ENCODE measurements at regions not wholly inside any gene's neighbourhood (a gene's known extent, or its start where the extent isn't known, plus 50 kb on each side); places are given as distances from the start of the nearest gene placed in this dataset.

GRCh38 chr2:11941201-11942177 is 195.1 kb downstream of the LPIN1 start:
- no peak overlapping the region for H3K4me3 ChIP-seq (replicated peaks in 1 of 2; ENCODE audit: low read depth in 2 of 2, low read length in 2 of 2)
- DNase-seq (ENCODE audit: low read depth in 2 of 2), result peak in 1 of 2 donors; percentile 29
- TF ChIP-seq, protein P1, sequence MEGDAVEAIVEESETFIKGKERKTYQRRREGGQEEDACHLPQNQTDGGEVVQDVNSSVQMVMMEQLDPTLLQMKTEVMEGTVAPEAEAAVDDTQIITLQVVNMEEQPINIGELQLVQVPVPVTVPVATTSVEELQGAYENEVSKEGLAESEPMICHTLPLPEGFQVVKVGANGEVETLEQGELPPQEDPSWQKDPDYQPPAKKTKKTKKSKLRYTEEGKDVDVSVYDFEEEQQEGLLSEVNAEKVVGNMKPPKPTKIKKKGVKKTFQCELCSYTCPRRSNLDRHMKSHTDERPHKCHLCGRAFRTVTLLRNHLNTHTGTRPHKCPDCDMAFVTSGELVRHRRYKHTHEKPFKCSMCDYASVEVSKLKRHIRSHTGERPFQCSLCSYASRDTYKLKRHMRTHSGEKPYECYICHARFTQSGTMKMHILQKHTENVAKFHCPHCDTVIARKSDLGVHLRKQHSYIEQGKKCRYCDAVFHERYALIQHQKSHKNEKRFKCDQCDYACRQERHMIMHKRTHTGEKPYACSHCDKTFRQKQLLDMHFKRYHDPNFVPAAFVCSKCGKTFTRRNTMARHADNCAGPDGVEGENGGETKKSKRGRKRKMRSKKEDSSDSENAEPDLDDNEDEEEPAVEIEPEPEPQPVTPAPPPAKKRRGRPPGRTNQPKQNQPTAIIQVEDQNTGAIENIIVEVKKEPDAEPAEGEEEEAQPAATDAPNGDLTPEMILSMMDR (IDR thresholded peaks at IDR 0.05; ENCODE audit: low read depth, low read length), result no peak

DNA sequence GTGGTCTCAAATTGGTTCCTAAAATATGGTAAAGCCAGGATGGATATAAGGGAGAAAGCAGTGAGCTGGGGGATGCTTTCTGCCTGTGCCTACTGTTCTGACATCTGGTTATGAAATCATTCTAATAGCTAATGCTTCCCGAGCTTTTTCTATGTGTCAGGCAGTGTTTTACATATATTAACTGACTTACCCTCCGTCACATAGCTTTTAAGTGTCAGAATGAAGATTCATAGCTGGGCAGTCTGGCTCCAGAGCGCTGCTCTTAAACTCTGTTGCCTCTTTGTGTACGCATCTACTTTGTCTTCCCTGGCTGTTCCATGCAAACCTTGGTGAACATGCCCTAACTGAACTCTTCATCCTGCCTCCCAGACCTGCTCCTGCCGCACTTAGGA is 195.7 kb downstream of the LPIN1 start:
- no peak for DNase-seq (ENCODE audit: low read depth in 2 of 2)
- TF ChIP-seq, protein P1 (IDR thresholded peaks at IDR 0.05; ENCODE audit: low read depth, low read length), result no peak
- no peak overlapping the region for H3K4me3 ChIP-seq (replicated peaks in 1 of 2; ENCODE audit: low read depth in 2 of 2, low read length in 2 of 2)

GRCh38 chr2:11944311-11944710 is 197.9 kb downstream of the LPIN1 start:
- DNase-seq (ENCODE audit: low read depth in 2 of 2), result no peak
- no peak overlapping the region for H3K4me3 ChIP-seq (replicated peaks in 1 of 2; ENCODE audit: low read depth in 2 of 2, low read length in 2 of 2)
- TF ChIP-seq, protein P1 (IDR thresholded peaks at IDR 0.05; ENCODE audit: low read depth, low read length), result no peak

GRCh38 chr2:11945139-11946126 is 199.0 kb downstream of the LPIN1 start:
- DNase-seq (ENCODE audit: low read depth in 2 of 2), result peak in 1 of 2 donors; percentile 19
- TF ChIP-seq, protein P1 (IDR thresholded peaks at IDR 0.05; ENCODE audit: low read depth, low read length), result no peak
- no peak overlapping the region for H3K4me3 ChIP-seq (replicated peaks in 1 of 2; ENCODE audit: low read depth in 2 of 2, low read length in 2 of 2)

DNA sequence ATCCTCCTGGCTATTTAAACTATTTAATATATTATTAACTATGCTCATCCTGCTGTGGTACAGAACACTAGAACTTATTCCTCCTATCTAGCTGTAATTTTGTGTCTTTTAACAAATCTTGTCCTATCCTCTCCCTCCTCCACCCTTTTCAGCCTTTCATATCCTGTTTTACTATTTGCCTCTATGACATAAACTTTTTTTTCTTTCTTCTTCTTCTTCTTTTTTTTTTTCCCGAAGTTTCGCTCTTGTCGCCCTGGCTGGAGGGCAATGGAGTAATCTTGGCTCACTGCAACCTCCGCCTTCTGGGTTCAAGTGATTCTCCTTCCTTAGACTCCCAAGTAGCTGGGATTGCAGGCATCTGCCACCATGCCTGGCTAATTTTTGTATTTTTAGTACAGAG is 201.5 kb downstream of the LPIN1 start:
- H3K4me3 ChIP-seq (replicated peaks in 1 of 2; ENCODE audit: low read depth in 2 of 2, low read length in 2 of 2), result no peak overlapping the region
- DNase-seq (ENCODE audit: low read depth in 2 of 2), result no peak
- TF ChIP-seq, protein P1 (IDR thresholded peaks at IDR 0.05; ENCODE audit: low read depth, low read length), result no peak

DNA sequence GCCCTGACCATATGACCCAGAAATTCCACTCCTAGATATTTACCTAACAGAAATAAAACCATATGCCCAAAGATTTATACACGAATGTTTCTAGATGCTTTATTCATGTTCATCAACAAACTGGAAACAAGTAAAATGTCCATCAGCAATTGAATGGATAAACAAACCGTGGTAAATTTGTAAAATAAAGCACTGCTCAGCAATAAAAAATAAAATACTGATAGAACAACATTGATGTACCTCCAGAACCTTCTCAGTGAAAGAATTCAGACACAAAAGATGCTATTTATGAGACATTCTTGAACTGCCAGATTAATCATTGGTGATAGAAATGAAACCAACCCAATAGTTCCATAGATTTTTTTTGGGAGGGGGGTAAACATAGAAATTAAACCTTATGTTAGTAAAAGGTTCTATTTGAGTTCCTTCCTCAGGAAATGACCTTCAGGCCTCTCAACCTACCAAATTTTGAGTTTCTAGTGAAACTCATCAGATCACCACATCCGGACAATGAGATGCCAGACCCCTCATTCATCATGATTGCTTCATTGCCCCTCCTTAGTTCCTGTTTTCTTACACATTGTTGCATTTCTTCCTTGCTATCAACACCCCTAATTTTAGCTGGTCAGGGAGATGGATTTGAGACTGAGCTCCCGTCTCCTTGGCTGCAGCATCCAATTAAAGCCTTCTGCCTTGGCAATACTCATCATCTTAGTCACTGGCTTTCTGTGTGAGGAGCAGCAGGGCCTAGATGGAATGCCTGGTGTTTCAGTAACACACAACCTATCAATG is 203.5 kb downstream of the LPIN1 start:
- TF ChIP-seq, protein P1 (IDR thresholded peaks at IDR 0.05; ENCODE audit: low read depth, low read length), result no peak
- no peak overlapping the region for H3K4me3 ChIP-seq (replicated peaks in 1 of 2; ENCODE audit: low read depth in 2 of 2, low read length in 2 of 2)
- DNase-seq (ENCODE audit: low read depth in 2 of 2), result peak in 1 of 2 donors; percentile 35

Data from cardiac fibroblast (primary cell).